Skeletal muscle satellite cell (primary cell): ENCODE measurements at regions not wholly inside any gene's neighbourhood (a gene's known extent, or its start where the extent isn't known, plus 50 kb on each side); places are given as distances from the start of the nearest gene placed in this dataset.

Experiments
- H3K27me3 ChIP-seq: 2 replicates; pipeline ENCODE4 v1.7.0; 2013; ENCODE audit warnings: low read length; ENCODE audit not compliant: control insufficient read depth, insufficient read depth
- H3K36me3 ChIP-seq: 2 replicates; pipeline ENCODE4 v1.7.0; 2013; ENCODE audit warnings: mild to moderate bottlenecking, control low read depth, low read length; ENCODE audit not compliant: insufficient read depth
- H3K4me1 ChIP-seq: 2 replicates; pipeline ENCODE4 v1.7.0; 2013; ENCODE audit warnings: low read length; ENCODE audit not compliant: control insufficient read depth, insufficient read depth
- H3K4me2 ChIP-seq: 2 replicates; pipeline ENCODE4 v1.7.0; 2013; ENCODE audit warnings: mild to moderate bottlenecking, low read length
- H3K4me3 ChIP-seq: 2 replicates; pipeline ENCODE4 v1.7.0; 2013; ENCODE audit warnings: low read length
- H3K9ac ChIP-seq: 2 replicates; pipeline ENCODE4 v1.7.0; 2013; ENCODE audit warnings: mild to moderate bottlenecking, low read depth, low read length, moderate library complexity
- H3K9me3 ChIP-seq: replicated peaks from 2 replicates; pipeline ENCODE4 v1.7.0; 2013; ENCODE audit warnings: mild to moderate bottlenecking, control low read depth, low read length

GRCh38 chr1:4061521-4062031, 161.5 kb upstream of the C1orf174 start:
- H3K4me2 ChIP-seq, result no peak overlapping the region
- H3K4me1 ChIP-seq, result no peaks in the 10 kb centered on the region
- H3K9ac ChIP-seq, result no peak overlapping the region
- H3K4me3 ChIP-seq, result no peak overlapping the region
- H3K9me3 ChIP-seq, result peaks cover 5% of the 10 kb centered on the region
- H3K36me3 ChIP-seq, result no peaks in the 10 kb centered on the region
- no peaks in the 10 kb centered on the region for H3K27me3 ChIP-seq

DNA sequence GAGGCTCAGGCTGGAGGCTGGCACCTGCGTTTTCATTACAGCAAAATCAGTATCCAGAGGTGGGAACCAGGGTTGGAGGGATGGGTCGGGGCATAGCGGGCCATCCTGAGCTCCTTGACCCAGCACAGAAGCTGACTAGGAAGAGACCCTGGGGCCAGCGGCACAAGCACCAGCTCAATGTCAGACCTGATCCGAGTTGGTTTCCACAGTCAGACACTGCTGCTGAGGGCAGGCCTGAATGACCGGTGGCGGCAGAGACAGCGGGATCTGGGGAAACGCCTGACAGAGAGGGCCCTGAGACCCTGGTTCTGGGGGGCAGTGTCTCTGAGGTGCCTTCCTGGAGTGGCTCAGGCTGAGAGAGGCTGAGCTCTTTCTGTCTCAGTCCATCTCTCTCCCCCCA, 162.0 kb upstream of the C1orf174 start:
- H3K27me3 ChIP-seq, result no peaks in the 10 kb centered on the region
- H3K9ac ChIP-seq, result no peak overlapping the region
- no peaks in the 10 kb centered on the region for H3K36me3 ChIP-seq
- peaks cover 5% of the 10 kb centered on the region for H3K9me3 ChIP-seq
- no peak overlapping the region for H3K4me2 ChIP-seq
- H3K4me3 ChIP-seq, result no peak overlapping the region
- no peaks in the 10 kb centered on the region for H3K4me1 ChIP-seq

GRCh38 chr1:4062560-4062959, 162.5 kb upstream of the C1orf174 start:
- Histone ChIP-seq H3K27me3 (no peaks in the 10 kb centered on the region), H3K9me3 (peaks cover 5% of the 10 kb centered on the region), H3K4me3 (no peak overlapping the region)

GRCh38 chr1:4062992-4063391, 162.9 kb upstream of the C1orf174 start:
- Histone ChIP-seq H3K9me3 (peaks cover 5% of the 10 kb centered on the region), H3K9ac (no peak overlapping the region), H3K36me3 (no peaks in the 10 kb centered on the region), H3K4me1 (no peaks in the 10 kb centered on the region), H3K27me3 (no peaks in the 10 kb centered on the region), H3K4me3 (no peak overlapping the region), H3K4me2 (no peak overlapping the region)

More at GRCh38 chr1:4062560-4062959, 162.5 kb upstream of the C1orf174 start:
- Histone ChIP-seq H3K4me1 (no peaks in the 10 kb centered on the region), H3K36me3 (no peaks in the 10 kb centered on the region), H3K9ac (no peak overlapping the region), H3K4me2 (no peak overlapping the region)

GRCh38 chr1:4063516-4063915, 163.4 kb upstream of the C1orf174 start:
- H3K4me1 ChIP-seq, result no peaks in the 10 kb centered on the region
- H3K9ac ChIP-seq, result no peak overlapping the region
- no peak overlapping the region for H3K4me3 ChIP-seq
- no peaks in the 10 kb centered on the region for H3K27me3 ChIP-seq
- no peak overlapping the region for H3K4me2 ChIP-seq
- H3K36me3 ChIP-seq, result no peaks in the 10 kb centered on the region
- peaks cover 10% of the 10 kb centered on the region for H3K9me3 ChIP-seq

GRCh38 chr1:4064150-4064889, 164.2 kb upstream of the C1orf174 start:
- no peak overlapping the region for H3K4me2 ChIP-seq
- no peak overlapping the region for H3K4me3 ChIP-seq
- H3K9me3 ChIP-seq, result peaks cover 13% of the 10 kb centered on the region
- H3K9ac ChIP-seq, result no peak overlapping the region
- no peaks in the 10 kb centered on the region for H3K27me3 ChIP-seq
- no peaks in the 10 kb centered on the region for H3K4me1 ChIP-seq
- no peaks in the 10 kb centered on the region for H3K36me3 ChIP-seq

DNA sequence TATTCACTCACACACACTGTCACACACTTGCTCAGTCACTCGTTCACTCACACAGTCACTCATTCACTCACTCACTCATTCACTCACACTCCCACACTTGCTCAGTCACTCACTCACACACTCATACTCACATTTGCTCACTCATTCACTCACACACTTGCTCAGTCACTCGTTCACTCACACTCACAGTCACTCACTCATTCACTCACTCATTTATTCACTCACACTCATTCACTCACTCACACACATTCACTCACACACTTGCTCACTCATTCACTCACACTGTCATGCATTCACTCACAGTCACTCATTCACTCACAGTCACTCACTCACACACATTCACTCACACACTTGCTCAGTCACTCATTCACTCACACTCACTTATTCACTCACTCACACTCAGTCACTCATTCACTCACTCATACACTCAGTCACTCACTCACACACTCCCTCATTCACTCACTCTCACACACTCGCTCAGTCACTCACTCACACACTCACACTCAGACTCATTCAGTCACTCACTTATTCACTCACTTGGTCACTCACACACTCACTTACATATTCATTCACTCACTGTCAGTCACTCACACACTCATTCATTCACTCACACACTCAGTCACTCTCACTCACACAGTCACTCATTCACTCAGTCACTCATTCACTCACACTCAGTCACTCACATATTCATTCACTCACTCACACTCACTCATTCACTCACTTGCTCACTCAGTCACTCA, 167.0 kb upstream of the C1orf174 start:
- no peaks in the 10 kb centered on the region for H3K4me1 ChIP-seq
- no peak overlapping the region for H3K4me3 ChIP-seq
- peaks cover 13% of the 10 kb centered on the region for H3K9me3 ChIP-seq
- no peaks in the 10 kb centered on the region for H3K36me3 ChIP-seq
- no peak overlapping the region for H3K4me2 ChIP-seq
- no peak overlapping the region for H3K9ac ChIP-seq
- no peaks in the 10 kb centered on the region for H3K27me3 ChIP-seq

GRCh38 chr1:4068076-4068475, 168.0 kb upstream of the C1orf174 start:
- Histone ChIP-seq H3K27me3 (no peaks in the 10 kb centered on the region), H3K4me3 (no peak overlapping the region), H3K9ac (no peak overlapping the region), H3K9me3 (peaks cover 11% of the 10 kb centered on the region), H3K4me2 (no peak overlapping the region), H3K4me1 (no peaks in the 10 kb centered on the region), H3K36me3 (no peaks in the 10 kb centered on the region)

DNA sequence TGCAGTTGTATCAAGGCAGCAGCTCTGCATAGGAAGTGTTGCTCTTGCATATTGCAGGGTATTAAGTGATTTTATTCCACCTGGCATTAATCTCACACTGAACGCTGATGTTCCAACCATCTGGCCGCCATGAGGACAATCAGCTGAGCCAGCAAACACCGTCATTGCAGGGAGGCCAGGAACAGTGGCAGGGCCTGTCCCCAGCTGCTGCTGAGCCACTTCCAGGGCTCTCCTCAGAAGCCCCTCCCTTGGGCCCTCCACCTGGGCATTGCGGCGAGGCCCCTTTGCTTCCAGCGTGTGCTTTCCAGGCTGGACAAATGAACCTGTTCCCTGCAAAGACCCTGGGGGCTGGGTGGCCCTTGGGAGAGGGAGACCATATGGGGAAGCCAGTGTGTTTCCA, 171.6 kb upstream of the C1orf174 start:
- H3K4me3 ChIP-seq, result no peak overlapping the region
- H3K36me3 ChIP-seq, result no peaks in the 10 kb centered on the region
- H3K4me2 ChIP-seq, result no peak overlapping the region
- peaks cover 11% of the 10 kb centered on the region for H3K9me3 ChIP-seq
- H3K27me3 ChIP-seq, result no peaks in the 10 kb centered on the region
- H3K9ac ChIP-seq, result no peak overlapping the region
- no peaks in the 10 kb centered on the region for H3K4me1 ChIP-seq

- no peak overlapping the region for H3K9ac ChIP-seq
- peaks cover 11% of the 10 kb centered on the region for H3K9me3 ChIP-seq
- H3K27me3 ChIP-seq, result no peaks in the 10 kb centered on the region
Observed at GRCh38 chr1:4072481-4073153, 172.5 kb upstream of the C1orf174 start.

DNA sequence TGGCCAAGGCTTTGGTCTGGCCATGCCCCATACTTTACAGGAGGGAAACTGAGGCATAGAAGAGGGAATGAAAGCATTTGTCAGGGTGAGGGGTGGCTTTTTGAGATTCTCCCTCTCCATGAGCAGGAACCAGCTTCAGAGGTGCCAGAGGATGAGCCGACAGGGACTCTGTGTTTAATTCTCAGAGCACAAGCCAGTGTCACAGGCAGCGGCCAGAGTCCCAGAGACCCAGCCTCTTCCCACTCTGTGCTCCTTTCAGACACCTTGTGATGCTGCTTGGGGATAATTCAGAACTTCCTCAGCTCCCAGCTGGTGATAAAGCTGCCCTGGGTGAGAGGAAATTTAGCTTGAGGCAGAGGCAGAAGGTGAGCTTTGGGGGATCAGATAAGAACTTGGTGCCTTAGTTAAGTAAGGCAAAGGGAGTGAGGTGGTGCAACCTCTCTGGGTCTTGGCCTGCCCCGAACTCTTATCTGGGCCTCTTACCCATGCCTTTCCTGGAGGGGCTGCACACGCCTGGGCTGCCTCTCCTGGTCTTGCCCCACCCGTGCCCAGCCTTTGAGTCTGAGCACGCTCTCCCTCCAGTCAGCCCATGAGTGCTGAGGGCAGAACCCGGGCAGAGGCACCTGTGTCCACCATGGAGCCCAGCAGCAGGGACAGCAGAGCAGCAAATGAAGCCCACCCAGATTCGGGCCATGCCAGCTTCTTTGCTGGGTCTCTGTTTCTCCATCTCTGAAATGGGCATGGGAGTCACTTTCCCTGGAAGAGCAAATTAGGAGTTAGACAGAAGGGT, 175.6 kb upstream of the C1orf174 start:
- Histone ChIP-seq H3K9ac (no peak overlapping the region), H3K4me1 (no peaks in the 10 kb centered on the region), H3K36me3 (no peaks in the 10 kb centered on the region), H3K27me3 (no peaks in the 10 kb centered on the region), H3K4me2 (no peak overlapping the region), H3K9me3 (peaks cover 10% of the 10 kb centered on the region), H3K4me3 (no peak overlapping the region)

More at GRCh38 chr1:4072481-4073153, 172.5 kb upstream of the C1orf174 start:
- Histone ChIP-seq H3K4me1 (no peaks in the 10 kb centered on the region), H3K4me3 (no peak overlapping the region), H3K4me2 (no peak overlapping the region), H3K36me3 (no peaks in the 10 kb centered on the region)
